Coronary artery (tissue), 2 donors: ENCODE measurements at regions not wholly inside any gene's neighbourhood (a gene's known extent, or its start where the extent isn't known, plus 50 kb on each side); places are given as distances from the start of the nearest gene placed in this dataset.

Experiments
- DNase-seq: peaks from one replicate; pipeline ENCODE4 v3.0.0-alpha.2; 2017; ENCODE audit warnings: low spot score
- H3K27ac ChIP-seq, 2 donors: fragments of 200-600 bp; sonication (generic); one replicate each; pipeline ENCODE4 v1.5.1; 2016 to 2019
- H3K4me3 ChIP-seq: fragments of 200-600 bp; sonication (generic); 2 replicates; pipeline ENCODE4 v1.5.1; 2016; ENCODE audit warnings: mild to moderate bottlenecking, moderate library complexity
- CTCF ChIP-seq: fragments of 200-600 bp; sonication (generic); IDR thresholded peaks from one replicate; pipeline ENCODE4 v1.5.1; 2019; ENCODE audit warnings: antibody characterized with exemption

- no peak overlapping the region for H3K4me3 ChIP-seq
- no peak overlapping the region for H3K27ac ChIP-seq
- DNase-seq = no peak
- no peak for TF ChIP-seq CTCF
These were observed 1062.4 kb downstream of the AGBL1 start for GRCh38 chr15:87142096-87142495.

- no peak for TF ChIP-seq CTCF
- no peak for DNase-seq
These were observed 1055.4 kb downstream of the AGBL1 start for GRCh38 chr15:87135109-87135508.

GRCh38 chr15:87133704-87134103 lies 1054.0 kb downstream of the AGBL1 start:
- DNase-seq = no peak
- Histone ChIP-seq H3K27ac (no peak overlapping the region), H3K4me3 (no peak overlapping the region)
- TF ChIP-seq CTCF = no peak

More at GRCh38 chr15:87135109-87135508, 1055.4 kb downstream of the AGBL1 start:
- H3K27ac ChIP-seq = no peak overlapping the region
- no peak overlapping the region for H3K4me3 ChIP-seq

DNA sequence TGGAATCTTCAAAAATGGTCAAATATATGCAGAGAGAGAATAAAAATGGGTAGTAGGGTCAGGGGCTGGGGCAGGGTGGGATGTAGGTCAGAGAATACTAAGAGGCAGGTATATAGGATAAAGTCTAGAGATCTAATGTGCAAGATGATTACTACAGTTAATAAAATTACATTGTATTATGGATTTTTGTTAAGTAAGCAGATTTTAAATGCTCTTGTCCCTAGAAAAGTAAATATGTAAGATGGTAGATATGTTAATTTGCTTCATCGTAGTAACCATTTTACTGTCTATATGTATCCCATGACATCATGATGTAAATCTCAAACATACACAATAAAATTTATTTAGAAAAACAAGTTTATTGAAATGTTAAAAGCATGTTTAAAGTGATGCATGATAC lies 1051.4 kb downstream of the AGBL1 start:
- DNase-seq = no peak

DNA sequence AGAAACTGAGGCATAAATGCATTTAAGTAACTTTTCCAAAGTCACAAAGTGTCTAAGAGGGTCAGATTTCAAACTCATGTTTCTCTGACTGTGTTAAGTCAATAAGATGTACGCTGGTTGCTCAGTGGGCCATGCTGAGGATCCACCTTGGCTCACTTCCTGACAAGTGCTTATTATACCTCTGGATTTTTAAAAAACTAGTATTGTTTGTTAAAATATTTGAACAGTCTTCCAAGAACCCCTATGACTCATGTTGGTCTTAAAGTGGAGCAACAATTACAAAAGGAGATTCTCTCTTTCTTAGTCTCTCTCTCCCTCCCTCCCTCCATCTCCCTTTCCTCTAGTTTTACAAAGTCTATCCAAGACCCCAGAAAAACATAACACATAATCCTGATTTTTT lies 1050.2 kb downstream of the AGBL1 start:
- TF ChIP-seq CTCF = no peak
- no peak for DNase-seq
- Histone ChIP-seq H3K4me3 (no peak overlapping the region), H3K27ac (no peak overlapping the region)

More for the DNA sequence above, 1051.4 kb downstream of the AGBL1 start:
- Histone ChIP-seq H3K27ac (no peak overlapping the region), H3K4me3 (no peak overlapping the region)
- TF ChIP-seq CTCF = no peak

DNA sequence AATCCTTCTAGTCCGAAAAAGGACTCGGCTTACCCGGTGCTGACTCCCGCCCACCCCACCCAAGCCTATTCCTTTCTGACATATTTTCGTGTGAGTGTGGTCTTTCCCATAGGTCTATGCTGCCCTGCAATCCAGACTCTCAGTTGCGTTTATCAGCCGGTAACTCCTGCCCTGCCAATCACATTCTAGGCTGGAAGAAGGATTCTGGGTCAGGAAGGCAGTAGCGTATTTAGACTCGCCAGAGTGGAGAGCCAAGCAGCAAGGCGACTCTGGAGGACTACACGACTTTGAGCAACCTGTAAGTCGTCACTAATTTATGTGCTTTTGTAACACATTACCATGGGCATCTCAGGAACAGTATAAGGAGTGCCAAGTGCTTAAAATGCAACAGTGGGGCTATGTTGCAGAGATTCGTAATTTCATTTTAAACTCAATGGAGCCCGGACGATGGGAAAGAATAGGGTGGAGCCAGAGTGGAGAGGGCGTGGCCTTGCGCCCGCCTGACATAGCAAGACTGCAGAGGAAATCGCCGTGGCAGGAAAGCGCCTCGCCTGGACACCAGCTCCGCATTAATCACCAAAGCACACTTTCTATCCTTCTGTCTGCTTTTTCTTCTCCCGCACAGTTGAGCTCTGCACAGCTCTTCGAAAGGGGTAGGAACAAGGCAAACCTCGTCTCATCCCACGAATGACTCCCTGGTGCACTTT lies 1044.2 kb downstream of the AGBL1 start:
- Histone ChIP-seq H3K4me3 (no peak overlapping the region), H3K27ac (no peak overlapping the region)
- DNase-seq = no peak
- TF ChIP-seq CTCF = no peak

GRCh38 chr15:87121336-87121735 lies 1041.7 kb downstream of the AGBL1 start:
- no peak for DNase-seq
- no peak for TF ChIP-seq CTCF
- Histone ChIP-seq H3K27ac (no peak overlapping the region), H3K4me3 (no peak overlapping the region)
